HUES6 (cell line): ENCODE measurements at regions not wholly inside any gene's neighbourhood (a gene's known extent, or its start where the extent isn't known, plus 50 kb on each side); places are given as distances from the start of the nearest gene placed in this dataset.
A peak's percentile ranks its signal among the peaks of the same experiment; 100 is the strongest.

Source experiments
- H3K27ac ChIP-seq: 2 replicates; pipeline ENCODE4 v1.7.0; 2013; ENCODE audit warnings: low read depth, mild to moderate bottlenecking, low read length, inconsistent platforms
- H3K27me3 ChIP-seq: 2 replicates; pipeline ENCODE4 v1.6.1; 2013; ENCODE audit warnings: low read length; ENCODE audit not compliant: control insufficient read depth, insufficient read depth
- H3K36me3 ChIP-seq: 2 replicates; pipeline ENCODE4 v1.6.1; 2013; ENCODE audit warnings: low read length; ENCODE audit not compliant: control insufficient read depth, insufficient read depth
- H3K4me1 ChIP-seq: 2 replicates; pipeline ENCODE4 v1.6.1; 2013; ENCODE audit warnings: low read length; ENCODE audit not compliant: control insufficient read depth, insufficient read depth
- H3K4me3 ChIP-seq: 2 replicates; pipeline ENCODE4 v1.5.1; 2013; ENCODE audit warnings: low read depth, low read length
- H3K9ac ChIP-seq: one replicate; pipeline ENCODE4 v1.6.1; 2013; ENCODE audit warnings: mild to moderate bottlenecking, low read length
- H3K9me3 ChIP-seq: 2 replicates; pipeline ENCODE4 v1.6.1; 2013; ENCODE audit warnings: low read depth, low read length; ENCODE audit not compliant: control insufficient read depth, insufficient read depth

GRCh38 chrX:127596882-127597281, 455.3 kb downstream of the ACTRT1 start:
- Histone ChIP-seq H3K27ac (no peak overlapping the region), H3K9me3 (no peaks in the 10 kb centered on the region), H3K4me3 (no peak overlapping the region), H3K4me1 (no peaks in the 10 kb centered on the region), H3K9ac (no peak overlapping the region), H3K36me3 (no peaks in the 10 kb centered on the region), H3K27me3 (no peaks in the 10 kb centered on the region; the same call in 1 of the 2 replicates)

- Histone ChIP-seq H3K27me3 (no peaks in the 10 kb centered on the region; the same call in 1 of the 2 replicates), H3K36me3 (no peaks in the 10 kb centered on the region), H3K4me1 (no peaks in the 10 kb centered on the region), H3K4me3 (no peak overlapping the region), H3K9me3 (peaks cover 34% of the 10 kb centered on the region), H3K27ac (no peak overlapping the region), H3K9ac (no peak overlapping the region)
Observed at GRCh38 chrX:127578395-127578794, 473.8 kb downstream of the ACTRT1 start.

- H3K4me1 ChIP-seq: no peaks in the 10 kb centered on the region
- no peak overlapping the region for H3K27ac ChIP-seq
- H3K9ac ChIP-seq: no peak overlapping the region
- no peaks in the 10 kb centered on the region for H3K36me3 ChIP-seq
- no peak overlapping the region for H3K4me3 ChIP-seq
- H3K27me3 ChIP-seq: no peaks in the 10 kb centered on the region; the same call in 1 of the 2 replicates
- H3K9me3 ChIP-seq: peaks cover 34% of the 10 kb centered on the region
Observed at GRCh38 chrX:127577884-127578283, 474.3 kb downstream of the ACTRT1 start.

GRCh38 chrX:127574829-127575228, 477.4 kb downstream of the ACTRT1 start:
- Histone ChIP-seq H3K27ac (no peak overlapping the region), H3K4me1 (peaks cover 5% of the 10 kb centered on the region), H3K36me3 (no peaks in the 10 kb centered on the region), H3K9me3 (peaks cover 34% of the 10 kb centered on the region), H3K9ac (no peak overlapping the region), H3K4me3 (no peak overlapping the region), H3K27me3 (no peaks in the 10 kb centered on the region; the same call in 1 of the 2 replicates)

- Histone ChIP-seq H3K27ac (no peak overlapping the region), H3K9ac (no peak overlapping the region), H3K36me3 (no peaks in the 10 kb centered on the region), H3K27me3 (no peaks in the 10 kb centered on the region; the same call in 1 of the 2 replicates), H3K9me3 (peaks cover 24% of the 10 kb centered on the region), H3K4me1 (peaks cover 5% of the 10 kb centered on the region), H3K4me3 (no peak overlapping the region)
Observed at GRCh38 chrX:127572471-127572870, 479.7 kb downstream of the ACTRT1 start.

GRCh38 chrX:127571834-127572233, 480.4 kb downstream of the ACTRT1 start:
- Histone ChIP-seq H3K9me3 (peaks cover 18% of the 10 kb centered on the region), H3K4me3 (no peak overlapping the region), H3K36me3 (no peaks in the 10 kb centered on the region), H3K9ac (no peak overlapping the region), H3K4me1 (peaks cover 5% of the 10 kb centered on the region), H3K27me3 (no peaks in the 10 kb centered on the region; the same call in 1 of the 2 replicates), H3K27ac (no peak overlapping the region)

- Histone ChIP-seq H3K9me3 (peaks cover 5% of the 10 kb centered on the region; the same call in 1 of the 2 replicates), H3K4me1 (peaks cover 5% of the 10 kb centered on the region), H3K4me3 (no peak overlapping the region), H3K9ac (no peak overlapping the region), H3K27me3 (no peaks in the 10 kb centered on the region; the same call in 1 of the 2 replicates), H3K36me3 (no peaks in the 10 kb centered on the region), H3K27ac (peak overlapping the region; percentile 29; the same call in 1 of the 2 replicates)
Observed at GRCh38 chrX:127570276-127570675, 481.9 kb downstream of the ACTRT1 start.

- H3K36me3 ChIP-seq: no peaks in the 10 kb centered on the region
- peaks cover 5% of the 10 kb centered on the region for H3K4me1 ChIP-seq
- H3K27me3 ChIP-seq: no peaks in the 10 kb centered on the region; the same call in 1 of the 2 replicates
- H3K9me3 ChIP-seq: no peaks in the 10 kb centered on the region
- no peak overlapping the region for H3K27ac ChIP-seq
- no peak overlapping the region for H3K9ac ChIP-seq
- H3K4me3 ChIP-seq: no peak overlapping the region
Observed at GRCh38 chrX:127568691-127569090, 483.5 kb downstream of the ACTRT1 start.

GRCh38 chrX:127558811-127559210, 493.4 kb downstream of the ACTRT1 start:
- no peaks in the 10 kb centered on the region for H3K9me3 ChIP-seq
- H3K4me3 ChIP-seq: no peak overlapping the region
- no peak overlapping the region for H3K9ac ChIP-seq
- no peak overlapping the region for H3K27ac ChIP-seq
- no peaks in the 10 kb centered on the region for H3K4me1 ChIP-seq
- H3K27me3 ChIP-seq: no peaks in the 10 kb centered on the region
- H3K36me3 ChIP-seq: no peaks in the 10 kb centered on the region

- H3K9me3 ChIP-seq: peaks cover 4% of the 10 kb centered on the region; the same call in 1 of the 2 replicates
- no peaks in the 10 kb centered on the region for H3K36me3 ChIP-seq
- no peaks in the 10 kb centered on the region; the same call in 1 of the 2 replicates for H3K4me1 ChIP-seq
- no peak overlapping the region for H3K4me3 ChIP-seq
- no peak overlapping the region for H3K9ac ChIP-seq
- H3K27me3 ChIP-seq: no peaks in the 10 kb centered on the region
- no peak overlapping the region for H3K27ac ChIP-seq
Observed at GRCh38 chrX:127552571-127552970, 499.6 kb downstream of the ACTRT1 start.

- Histone ChIP-seq H3K27ac (no peak overlapping the region), H3K4me1 (no peaks in the 10 kb centered on the region), H3K36me3 (no peaks in the 10 kb centered on the region), H3K9me3 (no peaks in the 10 kb centered on the region), H3K4me3 (no peak overlapping the region), H3K9ac (no peak overlapping the region), H3K27me3 (no peaks in the 10 kb centered on the region; the same call in 1 of the 2 replicates)
Observed at GRCh38 chrX:127519323-127519722, 532.9 kb downstream of the ACTRT1 start.
